RWPE1 (cell line): ENCODE measurements at regions not wholly inside any gene's neighbourhood (a gene's known extent, or its start where the extent isn't known, plus 50 kb on each side); places are given as distances from the start of the nearest gene placed in this dataset.

Experiments used
- CTCF ChIA-PET: fragments of 350-600 bp; sonication (Branson Sonifier 250); formaldehyde crosslinking; extraction: SDS; loops from one replicate; lab custom pipeline; 2021; lab: Yijun Ruan, JAX
- POLR2A ChIA-PET: fragments of 400-600 bp; formaldehyde crosslinking; extraction: SDS; loops from one replicate; lab custom pipeline; 2020; ENCODE audit warnings: antibody characterized with exemption; ENCODE audit not compliant: low non-redundant PET; lab: Yijun Ruan, JAX
- DNase-seq: peaks from one replicate; pipeline ENCODE4 v3.0.0; 2012; ENCODE audit warnings: low spot score
- H3K27ac ChIP-seq: fragments of 450-650 bp; 2 replicates; pipeline ENCODE4 v1.5.1; 2017
- TF ChIP-seq, protein P1 (sequence below): fragments of 450-650 bp; conservative IDR thresholded peaks from 2 replicates; pipeline ENCODE4 v1.5.1; 2017; ENCODE audit warnings: low read depth, mild to moderate bottlenecking

DNA sequence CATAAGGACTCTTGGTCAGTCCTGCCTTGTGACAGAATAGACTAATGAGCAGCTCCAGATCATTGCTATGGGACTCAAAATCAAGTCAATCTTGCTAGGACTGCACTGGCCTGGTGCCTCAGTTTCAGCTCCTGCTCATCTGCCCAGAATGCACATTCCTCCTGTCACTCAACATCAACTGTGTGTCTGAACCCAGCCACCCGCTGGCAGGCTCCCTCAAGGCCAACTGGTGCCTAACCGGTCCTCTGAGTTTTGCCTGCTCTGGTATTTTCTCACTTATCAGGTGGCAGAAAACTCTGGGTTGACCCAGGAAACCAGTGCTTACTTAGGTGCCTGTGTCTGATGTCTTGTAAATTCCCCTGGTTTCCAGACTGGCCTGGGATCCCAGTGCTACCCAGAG lies 297.7 kb downstream of the DHX35 start:
- H3K27ac ChIP-seq: no peak overlapping the region
- no peak for DNase-seq
- POLR2A ChIA-PET: no interaction called here
- CTCF ChIA-PET: interaction anchor here (0.7 kb wide), 1 partner anchor 838 kb away, joined by 3 read pairs; no protein-coding TSS in a partner anchor
- TF ChIP-seq, protein P1, sequence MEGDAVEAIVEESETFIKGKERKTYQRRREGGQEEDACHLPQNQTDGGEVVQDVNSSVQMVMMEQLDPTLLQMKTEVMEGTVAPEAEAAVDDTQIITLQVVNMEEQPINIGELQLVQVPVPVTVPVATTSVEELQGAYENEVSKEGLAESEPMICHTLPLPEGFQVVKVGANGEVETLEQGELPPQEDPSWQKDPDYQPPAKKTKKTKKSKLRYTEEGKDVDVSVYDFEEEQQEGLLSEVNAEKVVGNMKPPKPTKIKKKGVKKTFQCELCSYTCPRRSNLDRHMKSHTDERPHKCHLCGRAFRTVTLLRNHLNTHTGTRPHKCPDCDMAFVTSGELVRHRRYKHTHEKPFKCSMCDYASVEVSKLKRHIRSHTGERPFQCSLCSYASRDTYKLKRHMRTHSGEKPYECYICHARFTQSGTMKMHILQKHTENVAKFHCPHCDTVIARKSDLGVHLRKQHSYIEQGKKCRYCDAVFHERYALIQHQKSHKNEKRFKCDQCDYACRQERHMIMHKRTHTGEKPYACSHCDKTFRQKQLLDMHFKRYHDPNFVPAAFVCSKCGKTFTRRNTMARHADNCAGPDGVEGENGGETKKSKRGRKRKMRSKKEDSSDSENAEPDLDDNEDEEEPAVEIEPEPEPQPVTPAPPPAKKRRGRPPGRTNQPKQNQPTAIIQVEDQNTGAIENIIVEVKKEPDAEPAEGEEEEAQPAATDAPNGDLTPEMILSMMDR: no peak

GRCh38 chr20:39259010-39259803 lies 297.1 kb downstream of the DHX35 start:
- TF ChIP-seq, protein P1: no peak
- no peak overlapping the region for H3K27ac ChIP-seq
- DNase-seq: no peak
- CTCF ChIA-PET: interaction anchor here (0.5 to 0.7 kb wide), 3 partner anchors 48 to 838 kb away, joined by 3 to 4 read pairs (median 3); no protein-coding TSS in a partner anchor
- POLR2A ChIA-PET: no interaction called here

DNA sequence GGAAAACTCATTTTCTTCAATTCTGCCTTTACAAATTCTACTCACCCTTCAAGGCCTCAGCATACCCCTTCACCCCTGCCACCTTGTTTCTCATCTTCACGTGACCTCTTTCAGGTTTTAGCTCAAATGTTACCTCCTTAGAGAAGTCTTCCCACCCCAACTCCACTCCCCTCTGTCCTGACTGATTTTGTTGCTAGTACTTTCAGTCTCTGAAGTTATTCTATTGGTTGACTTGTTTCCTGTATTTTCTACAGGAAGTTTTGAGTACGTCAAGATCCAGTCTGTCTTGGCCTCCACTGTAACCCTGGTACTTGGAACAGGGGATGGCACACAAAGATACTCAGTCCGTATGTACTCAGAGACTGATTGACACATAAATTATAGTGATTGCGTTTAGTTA lies 296.1 kb downstream of the DHX35 start:
- TF ChIP-seq, protein P1: no peak
- no peak overlapping the region for H3K27ac ChIP-seq
- ChIA-PET CTCF (interaction anchor here (0.6 to 1.0 kb wide), 2 partner anchors 18 to 526 kb away, joined by 3 read pairs; no protein-coding TSS in a partner anchor), POLR2A (no interaction called here)
- DNase-seq: no peak

DNA sequence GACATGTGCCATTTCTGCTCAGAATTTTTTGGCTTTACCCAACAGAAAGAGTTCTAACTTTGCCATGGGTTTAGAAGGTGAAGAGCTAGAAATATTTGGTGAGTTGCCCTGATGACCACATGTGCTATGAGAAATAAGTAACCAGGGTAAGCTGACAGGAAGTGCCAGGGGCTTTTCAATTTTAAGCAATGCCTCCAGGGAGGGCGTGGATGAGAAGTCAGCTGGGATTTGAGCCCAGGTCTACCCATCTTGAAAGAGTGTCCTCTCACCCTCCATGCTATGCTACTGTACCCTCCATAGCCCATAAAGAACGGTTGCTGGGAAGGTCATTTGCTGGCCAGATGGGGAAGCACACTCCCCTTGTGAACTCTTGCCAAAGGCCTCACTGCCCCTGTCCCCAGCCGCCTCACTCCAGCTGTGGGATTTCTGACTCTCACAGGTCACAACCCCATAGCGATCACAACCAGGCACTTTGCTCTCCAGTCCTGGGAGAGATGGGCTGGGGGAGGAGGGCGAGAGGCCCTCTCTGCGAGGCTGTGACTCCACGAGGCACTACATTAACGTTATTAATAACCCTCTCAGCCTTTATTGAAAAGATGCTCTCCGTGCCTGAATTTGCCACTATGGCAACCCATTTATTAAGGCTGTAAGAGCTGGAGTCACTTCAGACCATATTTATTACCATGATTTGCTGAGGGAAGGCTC lies 291.1 kb downstream of the DHX35 start:
- ChIA-PET CTCF (interaction anchor here (0.5 to 1.5 kb wide), 2 partner anchors 11 to 1703 kb away, joined by 4 to 5 read pairs; no protein-coding TSS in a partner anchor), POLR2A (no interaction called here)
- no peak overlapping the region for H3K27ac ChIP-seq
- TF ChIP-seq, protein P1: no peak
- no peak for DNase-seq

DNA sequence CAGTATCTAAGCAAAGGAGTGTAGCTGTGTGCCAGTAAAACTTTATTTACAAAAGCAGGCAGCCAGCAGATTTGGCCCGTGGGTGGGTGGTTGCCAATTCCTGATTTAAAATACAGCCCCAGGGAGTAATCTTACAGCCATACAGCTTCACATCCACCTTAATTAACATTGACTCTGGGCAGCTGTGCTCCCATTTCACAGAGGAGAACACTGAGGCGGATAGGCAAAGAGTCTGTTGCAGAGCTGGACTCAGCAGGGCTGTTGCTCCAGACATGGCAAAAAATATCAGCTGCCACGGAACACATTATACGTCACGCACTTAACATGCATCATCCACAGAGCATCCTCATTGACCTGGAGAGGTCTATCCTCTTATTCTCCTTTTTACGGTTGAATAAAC lies 289.9 kb downstream of the DHX35 start:
- no peak overlapping the region for H3K27ac ChIP-seq
- TF ChIP-seq, protein P1: no peak
- POLR2A ChIA-PET: no interaction called here
- CTCF ChIA-PET: interaction anchor here (0.5 kb wide), 1 partner anchor 1717 kb away, joined by 3 read pairs; no protein-coding TSS in a partner anchor
- DNase-seq: no peak

DNA sequence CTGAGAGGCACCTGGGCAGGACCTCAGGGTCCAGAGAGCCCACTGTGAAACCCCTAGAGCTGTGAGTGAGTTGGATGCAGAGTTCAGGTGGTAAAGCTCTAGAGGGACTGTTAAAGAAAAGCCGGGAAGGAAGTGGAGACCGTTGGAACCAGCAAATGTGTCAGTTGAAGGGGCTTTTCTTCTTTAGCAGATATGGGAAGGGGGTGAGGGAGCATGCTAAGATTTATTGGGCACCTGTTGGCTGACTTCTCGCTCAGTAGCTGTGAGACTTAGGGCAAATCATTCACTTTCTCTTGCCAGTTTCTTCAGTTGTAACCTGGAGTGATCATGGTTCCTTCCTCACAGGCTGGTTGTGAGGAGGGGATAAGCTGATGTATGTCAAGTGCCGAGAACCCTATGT lies 287.7 kb downstream of the DHX35 start:
- CTCF ChIA-PET: interaction anchor here (0.8 kb wide), 1 partner anchor 19 kb away, joined by 3 read pairs; no protein-coding TSS in a partner anchor
- DNase-seq: no peak
- TF ChIP-seq, protein P1: no peak
- POLR2A ChIA-PET: no interaction called here
- H3K27ac ChIP-seq: no peak overlapping the region
